NCI-H69 (cell line): ENCODE measurements at regions not wholly inside any gene's neighbourhood (a gene's known extent, or its start where the extent isn't known, plus 50 kb on each side); places are given as distances from the start of the nearest gene placed in this dataset.

Experiments
- DNase-seq: peaks from one replicate; lab custom pipeline; 2025; lab: John Stamatoyannopoulos, UW

DNA sequence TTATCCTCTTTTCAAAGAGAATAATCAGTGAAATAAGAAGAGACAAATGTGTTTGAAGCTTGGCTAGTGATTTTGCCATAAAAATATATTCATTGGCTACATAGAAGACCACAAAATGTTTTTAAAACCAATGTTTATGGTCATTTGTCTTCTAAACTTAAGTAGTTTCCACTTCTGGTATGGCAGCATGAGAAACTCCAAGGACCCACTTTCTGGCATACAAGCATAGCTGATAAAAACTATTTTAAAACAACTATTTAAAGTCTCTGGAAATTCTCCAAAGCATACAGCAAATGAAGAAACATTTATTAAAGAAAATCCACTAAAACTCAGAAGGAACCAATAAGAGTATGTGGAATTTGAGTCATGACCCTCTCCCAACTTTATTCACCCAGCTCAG, 89.2 kb upstream of the TOMM7 start:
- no peak for DNase-seq

GRCh38 chr7:22909917-22910316, 87.3 kb upstream of the TOMM7 start:
- DNase-seq, result no peak

DNA sequence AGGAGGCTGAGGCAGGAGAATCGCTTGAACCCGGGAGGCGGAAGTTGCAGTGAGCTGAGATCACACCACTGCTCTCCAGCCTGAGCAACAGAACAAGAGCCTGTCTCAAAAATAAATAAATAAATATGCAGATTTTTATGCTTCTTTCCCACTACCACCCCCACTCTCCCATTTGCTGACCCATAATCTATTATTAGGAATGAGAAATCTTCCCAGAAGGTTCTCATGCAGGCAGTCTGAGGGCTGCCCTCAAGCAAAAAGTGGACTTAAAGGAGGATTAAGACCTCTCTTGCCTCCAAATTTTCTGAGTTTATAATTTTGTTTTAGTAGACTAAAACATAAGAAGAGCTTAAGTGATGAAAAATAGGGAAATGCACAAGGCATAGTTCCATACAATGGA, 85.2 kb upstream of the TOMM7 start:
- no peak for DNase-seq

GRCh38 chr7:22900784-22901183, 78.1 kb upstream of the TOMM7 start:
- DNase-seq, result peak; percentile 62

DNA sequence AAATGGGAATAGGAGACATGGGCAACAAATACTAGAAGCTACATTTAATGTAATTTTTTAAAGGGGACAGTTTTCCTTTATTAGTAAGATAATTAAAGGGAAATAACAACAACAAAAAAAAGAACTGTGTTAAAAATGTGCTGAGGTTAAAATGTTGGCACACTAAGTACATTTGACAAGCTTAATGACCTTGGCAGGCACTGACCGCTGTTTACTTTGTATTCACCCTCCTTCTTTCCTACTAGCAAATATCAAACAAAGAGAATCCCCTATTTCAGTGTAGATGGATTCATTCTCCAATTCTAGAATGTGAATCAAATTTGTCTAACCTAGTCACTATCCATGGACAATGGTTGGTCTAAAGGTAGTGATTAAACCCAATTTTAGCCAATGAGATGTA, 77.5 kb upstream of the TOMM7 start:
- peak; percentile 92 for DNase-seq

DNA sequence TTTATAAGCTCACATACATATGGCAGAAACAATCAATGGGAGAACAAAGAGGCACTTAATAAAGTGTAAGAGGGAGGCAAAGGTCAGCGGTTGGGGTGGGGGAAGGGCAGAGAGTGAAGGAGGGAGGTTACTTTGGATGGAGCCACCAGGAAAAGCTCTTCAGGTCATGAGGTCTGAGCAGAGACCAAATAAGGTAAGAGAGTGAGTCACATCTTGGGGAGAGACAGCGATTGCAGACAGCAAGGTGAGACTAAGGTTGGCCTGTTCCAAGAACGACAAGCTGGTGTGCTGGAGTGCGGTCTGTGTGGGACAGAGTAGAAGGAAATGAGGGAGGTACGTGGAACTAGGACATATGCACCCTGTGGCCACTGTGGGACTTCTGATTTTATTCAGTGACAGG, 74.3 kb upstream of the TOMM7 start:
- peak; percentile 30 for DNase-seq

GRCh38 chr7:22895828-22896165, 73.1 kb upstream of the TOMM7 start:
- no peak for DNase-seq

GRCh38 chr7:22895140-22895827, 72.6 kb upstream of the TOMM7 start:
- DNase-seq, result peak; percentile 23

GRCh38 chr7:22894546-22894945, 71.9 kb upstream of the TOMM7 start:
- DNase-seq, result no peak

DNA sequence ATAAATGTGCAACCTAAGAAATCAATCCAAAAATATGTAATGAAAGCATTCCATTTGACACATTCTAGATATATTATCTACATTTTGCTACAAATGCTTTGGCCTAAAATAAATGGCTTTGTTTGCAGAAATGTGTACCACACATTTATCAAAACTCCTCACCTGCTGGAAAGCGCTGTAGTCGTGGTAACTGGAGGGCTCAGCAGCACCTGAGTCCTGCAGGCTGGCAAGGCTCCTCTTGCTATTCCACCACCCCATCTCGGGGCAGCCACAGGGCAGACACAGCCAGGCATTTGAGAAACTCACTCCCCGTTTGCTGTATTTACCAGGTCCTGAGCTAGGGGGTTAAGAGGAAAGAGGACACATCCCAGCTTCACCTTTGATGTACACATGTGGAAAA, 68.1 kb upstream of the TOMM7 start:
- peak; percentile 61 for DNase-seq

DNA sequence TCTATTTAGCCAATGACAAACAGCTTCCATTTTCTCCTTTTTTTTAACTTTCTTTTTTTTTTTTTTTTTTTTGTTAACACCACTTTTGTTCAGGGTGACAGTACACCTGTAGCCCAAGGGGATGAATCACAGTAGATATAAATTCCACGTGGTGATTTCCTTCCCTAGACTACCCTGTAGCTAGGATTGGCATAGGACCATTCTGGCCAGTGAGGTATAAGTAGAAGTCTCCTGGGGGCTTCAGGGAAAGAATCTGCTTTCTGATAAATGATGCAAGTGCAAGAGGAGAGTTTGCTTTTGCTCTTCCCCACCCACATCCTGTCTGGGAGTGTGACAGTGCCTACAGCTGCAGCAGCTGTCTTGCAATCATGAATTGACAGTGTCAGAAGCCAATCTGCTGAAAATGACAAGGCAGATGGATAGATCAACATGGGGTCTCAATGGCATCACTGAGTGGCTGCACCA, 63.2 kb upstream of the TOMM7 start:
- DNase-seq, result peak; percentile 97

GRCh38 chr7:22884911-22885788, 62.5 kb upstream of the TOMM7 start:
- DNase-seq, result peak; percentile 27

DNA sequence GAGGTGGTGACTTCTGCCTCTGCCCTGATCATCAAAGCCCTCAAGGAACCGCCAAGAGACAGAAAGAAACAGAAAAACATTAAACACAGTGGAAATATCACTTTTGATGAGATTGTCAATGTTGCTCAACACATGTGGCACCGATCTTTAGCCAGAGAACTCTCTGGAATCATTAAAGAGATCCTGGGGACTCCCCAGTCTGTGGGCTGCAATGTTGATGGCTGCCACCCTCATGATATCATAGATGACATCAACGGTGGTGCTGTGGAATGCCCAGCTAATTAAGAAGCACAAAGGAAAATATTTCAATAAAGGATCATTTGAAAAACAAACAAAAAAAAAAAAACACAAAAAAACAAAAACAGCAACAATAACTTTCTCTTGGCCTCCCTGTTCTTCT, 59.5 kb upstream of the TOMM7 start:
- no peak for DNase-seq

GRCh38 chr7:22879709-22880306, 57.2 kb upstream of the TOMM7 start:
- no peak for DNase-seq

DNA sequence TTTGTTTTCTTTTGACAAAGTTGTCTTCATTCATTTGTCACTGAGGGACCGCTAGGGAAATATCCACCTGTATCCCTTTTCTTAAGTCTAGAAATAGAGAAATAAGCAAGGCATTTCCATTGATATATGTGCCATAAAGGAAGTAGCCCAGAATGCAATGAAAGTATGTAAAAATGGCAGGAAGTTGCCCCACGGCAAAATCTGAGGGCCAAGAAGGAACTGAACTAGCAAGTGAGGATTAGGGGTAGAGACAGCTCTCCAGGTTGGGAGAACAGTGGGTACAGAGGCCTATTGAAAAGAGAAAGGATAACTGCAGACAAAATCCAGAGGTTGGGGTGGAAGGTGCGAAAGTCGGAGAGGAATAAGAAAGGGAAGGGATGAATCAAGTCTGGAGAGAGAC, 56.6 kb upstream of the TOMM7 start:
- DNase-seq, result no peak

GRCh38 chr7:22876986-22877729, 54.5 kb upstream of the TOMM7 start:
- DNase-seq, result peak; percentile 82

DNA sequence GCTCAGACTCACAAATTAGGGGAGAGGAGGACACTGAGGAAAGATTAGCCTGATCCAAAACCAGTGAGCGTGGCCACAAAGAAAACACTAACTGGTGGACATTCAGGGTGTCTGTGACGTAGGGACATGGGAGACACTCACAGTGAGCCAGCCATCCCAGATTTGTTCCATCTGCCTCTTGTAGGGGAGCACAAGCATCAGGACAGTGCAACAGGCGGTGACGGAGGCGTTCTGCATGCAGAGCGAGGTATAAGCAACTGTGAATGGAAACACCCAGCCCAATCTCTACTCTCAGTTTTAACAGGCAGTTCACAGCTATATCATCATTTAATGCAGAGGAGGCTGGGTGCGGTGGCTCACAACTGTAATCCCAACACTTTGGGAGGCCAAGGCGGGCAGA, 52.8 kb upstream of the TOMM7 start:
- DNase-seq, result no peak

DNA sequence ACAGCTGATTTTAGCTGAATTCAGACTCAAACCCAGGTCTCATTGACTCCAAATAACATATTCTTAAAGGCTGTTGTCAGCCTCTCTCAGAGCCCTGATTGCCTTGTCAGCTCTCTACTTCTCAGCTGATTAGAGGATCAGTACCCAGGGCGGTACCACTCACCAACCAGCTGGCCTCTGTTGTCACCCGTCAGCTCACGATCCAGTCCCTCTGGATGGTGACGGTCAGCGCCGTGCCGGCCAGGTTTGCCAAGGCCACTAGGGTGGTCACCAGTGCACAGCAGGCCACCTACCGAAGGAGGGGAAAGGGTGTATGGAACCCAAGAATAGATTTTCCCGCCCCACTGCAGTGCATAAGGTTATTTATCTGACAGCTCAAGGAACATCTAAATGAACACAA, 52.3 kb upstream of the TOMM7 start:
- no peak for DNase-seq
